OCI-LY7 (cell line): ENCODE measurements at regions not wholly inside any gene's neighbourhood (a gene's known extent, or its start where the extent isn't known, plus 50 kb on each side); places are given as distances from the start of the nearest gene placed in this dataset.

Source experiments
- BruUV-seq: library from RNA; stranded (reverse); fragments of 400-500 nt; replicated peaks from 2 replicates; lab custom pipeline; 2021; lab: Mats Ljungman, UMichigan
- CTCF ChIA-PET: fragments of 300-600 bp; sonication (Branson Sonifier 250); formaldehyde crosslinking; loops from one replicate; lab custom pipeline; 2022; ENCODE audit warnings: antibody characterized with exemption; ENCODE audit not compliant: unreplicated experiment; lab: Charles Lee
- POLR2A ChIA-PET: fragments of 300-600 bp; sonication (Branson Sonifier 250); formaldehyde crosslinking; loops from one replicate; lab custom pipeline; 2022; ENCODE audit warnings: antibody characterized with exemption; lab: Charles Lee
- DNase-seq: peaks from one replicate; pipeline ENCODE4 v3.0.0-alpha.2; 2015; ENCODE audit warnings: low spot score
- H2AFZ ChIP-seq: fragments of 200-600 bp; sonication (generic), shearing (Covaris generic); 2 replicates; pipeline ENCODE4 v1.6.1; 2014; ENCODE audit warnings: mild to moderate bottlenecking, antibody characterized with exemption, low read length, moderate library complexity
- H3K27ac ChIP-seq: fragments of 200-600 bp; sonication (generic); 2 replicates; pipeline ENCODE4 v1.5.1; 2014; ENCODE audit warnings: mixed run types, low read depth, mild to moderate bottlenecking, moderate library complexity, low read length, inconsistent platforms; ENCODE audit not compliant: poor library complexity, severe bottlenecking
- H3K36me3 ChIP-seq: fragments of 200-600 bp; sonication (generic); 2 replicates; pipeline ENCODE4 v1.6.1; 2014; ENCODE audit warnings: mild to moderate bottlenecking, antibody characterized with exemption, low read length, moderate library complexity, mixed read lengths; ENCODE audit not compliant: insufficient read depth
- H3K4me1 ChIP-seq: fragments of 200-600 bp; sonication (generic); 2 replicates; pipeline ENCODE4 v1.5.1; 2014; ENCODE audit warnings: mild to moderate bottlenecking, low read length; ENCODE audit not compliant: insufficient read depth, poor library complexity, severe bottlenecking
- H3K4me2 ChIP-seq: fragments of 200-600 bp; sonication (generic); 2 replicates; pipeline ENCODE4 v1.6.1; 2014; ENCODE audit warnings: mild to moderate bottlenecking, low read length
- H3K4me3 ChIP-seq: fragments of 200-600 bp; sonication (generic); 2 replicates; pipeline ENCODE4 v1.5.1; 2014; ENCODE audit warnings: mild to moderate bottlenecking, low read depth, low read length; ENCODE audit not compliant: poor library complexity, severe bottlenecking
- H3K79me2 ChIP-seq: fragments of 200-600 bp; sonication (generic); 2 replicates; pipeline ENCODE4 v1.6.1; 2016; ENCODE audit warnings: low read depth, mild to moderate bottlenecking, low read length, moderate library complexity, mixed read lengths; ENCODE audit not compliant: insufficient read depth
- H3K9me2 ChIP-seq: fragments of 200-600 bp; sonication (generic); 2 replicates; pipeline ENCODE4 v1.6.1; 2016; ENCODE audit warnings: mild to moderate bottlenecking, low read length, mixed read lengths; ENCODE audit not compliant: insufficient read depth
- H3K9me3 ChIP-seq: fragments of 200-600 bp; sonication (generic); 2 replicates; pipeline ENCODE4 v1.6.1; 2014; ENCODE audit warnings: mild to moderate bottlenecking, mixed run types, low read length, mixed read lengths
- H4K20me1 ChIP-seq: fragments of 200-600 bp; sonication (generic); 2 replicates; pipeline ENCODE4 v1.6.1; 2014; ENCODE audit warnings: mild to moderate bottlenecking, antibody characterized with exemption, low read length, moderate library complexity, mixed read lengths; ENCODE audit not compliant: insufficient read depth
- EZH2phosphoT487 ChIP-seq: fragments of 200-600 bp; sonication (generic); IDR thresholded peaks from 2 replicates; pipeline ENCODE4 v1.6.1; 2018; ENCODE audit warnings: low read depth, borderline replicate concordance, mild to moderate bottlenecking, mixed run types, antibody characterized with exemption, low read length, moderate library complexity, mixed read lengths
- intact Hi-C: fragments of 100-400 bp; cut with micrococcal nuclease; formaldehyde crosslinking; loops from one replicate; pipeline ENCODE4 v1.10.0; 2022; ENCODE audit not compliant: unreplicated experiment
- TF ChIP-seq, protein P1 (sequence below): fragments of 200-600 bp; sonication (generic); conservative IDR thresholded peaks from 2 replicates; pipeline ENCODE4 v1.5.1; 2014; ENCODE audit warnings: mild to moderate bottlenecking, antibody characterized with exemption, low read length, moderate library complexity, mixed read lengths

DNA sequence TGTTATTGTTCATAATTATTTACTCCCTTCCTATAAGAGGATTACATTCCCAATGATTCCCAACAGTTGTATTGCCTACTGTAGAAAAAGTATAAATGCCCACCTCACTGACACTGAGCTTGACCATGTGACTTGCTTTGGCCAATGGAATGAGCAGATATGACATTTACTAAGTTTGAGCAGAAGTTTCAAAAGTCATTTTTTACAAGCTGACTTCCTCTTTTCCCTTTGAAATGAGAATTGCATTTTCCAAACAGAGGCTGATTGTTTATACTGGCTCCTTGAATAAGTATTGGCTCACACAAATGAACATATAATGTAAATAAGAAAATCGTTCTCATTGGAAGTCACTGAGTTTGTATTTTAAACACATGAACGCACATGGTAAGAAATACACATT, 116.4 kb upstream of the LRFN5 start:
- Histone ChIP-seq H3K36me3 (no peaks in the 10 kb centered on the region), H3K4me2 (no peak overlapping the region), H3K4me3 (no peak overlapping the region), H2AFZ (no peak overlapping the region), H4K20me1 (no peaks in the 10 kb centered on the region), H3K4me1 (no peaks in the 10 kb centered on the region), H3K79me2 (no peaks in the 10 kb centered on the region), H3K9me2 (no peaks in the 10 kb centered on the region), H3K27ac (no peak overlapping the region), H3K9me3 (no peaks in the 10 kb centered on the region)
- CTCF ChIA-PET, result no interaction called here
- no peak for TF ChIP-seq EZH2phosphoT487
- TF ChIP-seq, protein P1, sequence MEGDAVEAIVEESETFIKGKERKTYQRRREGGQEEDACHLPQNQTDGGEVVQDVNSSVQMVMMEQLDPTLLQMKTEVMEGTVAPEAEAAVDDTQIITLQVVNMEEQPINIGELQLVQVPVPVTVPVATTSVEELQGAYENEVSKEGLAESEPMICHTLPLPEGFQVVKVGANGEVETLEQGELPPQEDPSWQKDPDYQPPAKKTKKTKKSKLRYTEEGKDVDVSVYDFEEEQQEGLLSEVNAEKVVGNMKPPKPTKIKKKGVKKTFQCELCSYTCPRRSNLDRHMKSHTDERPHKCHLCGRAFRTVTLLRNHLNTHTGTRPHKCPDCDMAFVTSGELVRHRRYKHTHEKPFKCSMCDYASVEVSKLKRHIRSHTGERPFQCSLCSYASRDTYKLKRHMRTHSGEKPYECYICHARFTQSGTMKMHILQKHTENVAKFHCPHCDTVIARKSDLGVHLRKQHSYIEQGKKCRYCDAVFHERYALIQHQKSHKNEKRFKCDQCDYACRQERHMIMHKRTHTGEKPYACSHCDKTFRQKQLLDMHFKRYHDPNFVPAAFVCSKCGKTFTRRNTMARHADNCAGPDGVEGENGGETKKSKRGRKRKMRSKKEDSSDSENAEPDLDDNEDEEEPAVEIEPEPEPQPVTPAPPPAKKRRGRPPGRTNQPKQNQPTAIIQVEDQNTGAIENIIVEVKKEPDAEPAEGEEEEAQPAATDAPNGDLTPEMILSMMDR, result no peak
- no TSS peak for BruUV-seq
- POLR2A ChIA-PET, result interaction anchor here (1.6 kb wide), 1 partner anchor 9 kb away, joined by 6 read pairs; no protein-coding TSS in a partner anchor
- intact Hi-C loops, result no loop called here
- DNase-seq, result no peak

DNA sequence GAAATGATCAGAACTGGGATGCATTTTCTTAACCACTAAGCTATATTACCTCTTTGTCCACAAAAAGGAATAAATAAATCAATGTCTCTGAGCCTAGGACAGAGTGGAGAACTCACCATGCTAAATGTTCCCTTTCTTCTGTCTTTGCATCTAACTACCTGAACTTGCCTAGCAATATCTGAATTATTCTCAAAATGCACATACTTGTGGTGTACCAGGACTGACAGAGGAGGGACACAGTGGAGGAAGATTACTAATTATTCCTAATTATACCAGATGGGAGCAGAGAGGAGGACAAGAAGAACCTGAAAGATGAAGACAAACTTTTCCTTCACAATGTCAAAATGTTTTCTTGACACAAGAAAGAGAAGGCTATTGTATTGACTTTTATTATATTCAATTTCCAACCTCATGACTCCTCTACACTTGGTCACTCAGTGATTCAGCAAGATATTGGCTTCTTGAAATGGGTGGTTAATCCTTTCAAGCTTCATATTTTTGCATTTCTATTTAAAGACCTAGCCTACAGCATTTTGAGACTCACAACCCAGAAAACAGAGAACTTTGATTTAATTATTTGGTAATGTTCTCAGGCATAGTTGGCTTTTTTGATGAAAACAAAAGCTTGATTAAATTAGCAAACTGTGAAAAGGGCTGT, 117.2 kb upstream of the LRFN5 start:
- no peak for DNase-seq

DNA sequence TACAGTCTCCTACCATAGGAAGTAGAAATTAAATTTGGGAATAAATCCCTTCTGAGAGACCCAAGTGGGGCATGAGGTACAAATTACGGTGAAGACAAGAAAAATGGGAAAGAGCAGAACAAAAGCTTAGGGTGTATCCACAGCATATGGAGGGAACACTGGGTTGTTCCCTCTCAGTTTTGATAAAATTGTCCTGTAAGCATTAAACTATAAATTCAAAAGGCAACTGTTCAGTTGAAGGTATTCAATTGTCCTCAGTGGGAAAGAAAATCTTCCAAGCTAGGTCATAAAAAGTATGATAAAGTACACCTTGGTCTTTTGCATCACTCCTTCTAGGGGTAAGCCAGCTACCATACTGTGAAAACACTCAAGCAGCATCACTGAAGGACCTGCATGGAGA, 118.3 kb upstream of the LRFN5 start:
- Histone ChIP-seq H3K27ac (no peak overlapping the region), H3K4me3 (no peak overlapping the region), H3K36me3 (no peaks in the 10 kb centered on the region), H3K4me1 (no peaks in the 10 kb centered on the region), H3K9me3 (no peaks in the 10 kb centered on the region), H3K9me2 (no peaks in the 10 kb centered on the region), H4K20me1 (no peaks in the 10 kb centered on the region), H3K79me2 (no peaks in the 10 kb centered on the region), H2AFZ (no peak overlapping the region), H3K4me2 (no peak overlapping the region)
- no peak for DNase-seq
- BruUV-seq, result no TSS peak
- TF ChIP-seq, protein P1, result no peak
- no peak for TF ChIP-seq EZH2phosphoT487
- intact Hi-C loops, result no loop called here
- POLR2A ChIA-PET, result no interaction called here
- CTCF ChIA-PET, result no interaction called here

More for the DNA sequence above, 117.2 kb upstream of the LRFN5 start:
- H2AFZ ChIP-seq, result no peak overlapping the region
- H3K36me3 ChIP-seq, result no peaks in the 10 kb centered on the region
- intact Hi-C loops, result no loop called here
- H4K20me1 ChIP-seq, result no peaks in the 10 kb centered on the region
- ChIA-PET POLR2A (interaction anchor here (1.6 kb wide), 1 partner anchor 8 kb away, joined by 6 read pairs; no protein-coding TSS in a partner anchor), CTCF (no interaction called here)
- H3K4me1 ChIP-seq, result no peaks in the 10 kb centered on the region
- TF ChIP-seq, protein P1, result no peak
- no peak for TF ChIP-seq EZH2phosphoT487
- H3K9me3 ChIP-seq, result no peaks in the 10 kb centered on the region
- H3K4me3 ChIP-seq, result no peak overlapping the region
- no peak overlapping the region for H3K4me2 ChIP-seq
- no peaks in the 10 kb centered on the region for H3K9me2 ChIP-seq
- H3K27ac ChIP-seq, result no peak overlapping the region
- no TSS peak for BruUV-seq
- no peaks in the 10 kb centered on the region for H3K79me2 ChIP-seq
